NCI-H2081 (cell line): ENCODE measurements at regions not wholly inside any gene's neighbourhood (a gene's known extent, or its start where the extent isn't known, plus 50 kb on each side); places are given as distances from the start of the nearest gene placed in this dataset.

Experiments used
- DNase-seq, 2 experiments: peaks; one replicate each; lab custom pipeline; 2025; lab: John Stamatoyannopoulos, UW

GRCh38 chr2:8580316-8581233, 101.3 kb upstream of the ID2 start:
- no peak for DNase-seq

- no peak for DNase-seq
Observed at GRCh38 chr2:8581234-8581561, 100.7 kb upstream of the ID2 start.

- no peak for DNase-seq
Observed at GRCh38 chr2:8581601-8582041, 100.2 kb upstream of the ID2 start.

GRCh38 chr2:8582191-8582590, 99.7 kb upstream of the ID2 start:
- DNase-seq = no peak

GRCh38 chr2:8582651-8583399, 99.0 kb upstream of the ID2 start:
- no peak for DNase-seq

GRCh38 chr2:8583400-8584173, 98.3 kb upstream of the ID2 start:
- DNase-seq = peak; percentile 84 to 88

- DNase-seq = no peak
Observed at GRCh38 chr2:8584174-8585066, 97.4 kb upstream of the ID2 start.

GRCh38 chr2:8586457-8587051, 95.3 kb upstream of the ID2 start:
- no peak for DNase-seq

- no peak for DNase-seq
Observed at GRCh38 chr2:8587251-8587791, 94.5 kb upstream of the ID2 start.

- DNase-seq = no peak
Observed at GRCh38 chr2:8587920-8588830, 93.7 kb upstream of the ID2 start.

GRCh38 chr2:8588831-8589191, 93.0 kb upstream of the ID2 start:
- no peak for DNase-seq

- DNase-seq = no peak
Observed at GRCh38 chr2:8589721-8590120, 92.1 kb upstream of the ID2 start.

GRCh38 chr2:8590938-8591337, 90.9 kb upstream of the ID2 start:
- DNase-seq = peak in 1 of 2 experiments; percentile 40

- DNase-seq = no peak
Observed at GRCh38 chr2:8592736-8593135, 89.1 kb upstream of the ID2 start.

GRCh38 chr2:8593243-8593642, 88.6 kb upstream of the ID2 start:
- DNase-seq = no peak

- DNase-seq = no peak
Observed at GRCh38 chr2:8594731-8595427, 87.0 kb upstream of the ID2 start.

- DNase-seq = no peak
Observed at GRCh38 chr2:8595428-8595805, 86.4 kb upstream of the ID2 start.

- no peak for DNase-seq
Observed at GRCh38 chr2:8595811-8596600, 85.8 kb upstream of the ID2 start.
